ENCODE measurements at regions not wholly inside any gene's neighbourhood (a gene's known extent, or its start where the extent isn't known, plus 50 kb on each side); places are given as distances from the start of the nearest gene placed in this dataset.
"Not testable (repeated sequence)": the region's sequence is repeated elsewhere in the genome, so short reads cannot be mapped to it uniquely, and the experiment has no call there.

- TF ChIP-seq, protein P1, sequence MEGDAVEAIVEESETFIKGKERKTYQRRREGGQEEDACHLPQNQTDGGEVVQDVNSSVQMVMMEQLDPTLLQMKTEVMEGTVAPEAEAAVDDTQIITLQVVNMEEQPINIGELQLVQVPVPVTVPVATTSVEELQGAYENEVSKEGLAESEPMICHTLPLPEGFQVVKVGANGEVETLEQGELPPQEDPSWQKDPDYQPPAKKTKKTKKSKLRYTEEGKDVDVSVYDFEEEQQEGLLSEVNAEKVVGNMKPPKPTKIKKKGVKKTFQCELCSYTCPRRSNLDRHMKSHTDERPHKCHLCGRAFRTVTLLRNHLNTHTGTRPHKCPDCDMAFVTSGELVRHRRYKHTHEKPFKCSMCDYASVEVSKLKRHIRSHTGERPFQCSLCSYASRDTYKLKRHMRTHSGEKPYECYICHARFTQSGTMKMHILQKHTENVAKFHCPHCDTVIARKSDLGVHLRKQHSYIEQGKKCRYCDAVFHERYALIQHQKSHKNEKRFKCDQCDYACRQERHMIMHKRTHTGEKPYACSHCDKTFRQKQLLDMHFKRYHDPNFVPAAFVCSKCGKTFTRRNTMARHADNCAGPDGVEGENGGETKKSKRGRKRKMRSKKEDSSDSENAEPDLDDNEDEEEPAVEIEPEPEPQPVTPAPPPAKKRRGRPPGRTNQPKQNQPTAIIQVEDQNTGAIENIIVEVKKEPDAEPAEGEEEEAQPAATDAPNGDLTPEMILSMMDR (IDR thresholded peaks at IDR 0.05): not testable (repeated sequence)
- TF ChIP-seq EZH2 (IDR thresholded peaks at IDR 0.05; ENCODE audit: borderline replicate concordance, insufficient read depth, low read depth, low read length, poor library complexity, severe bottlenecking): not testable (repeated sequence)
Observed at GRCh38 chr2:111257607-111258006, 136.9 kb downstream of the BCL2L11 start.
